ENCODE measurements at regions not wholly inside any gene's neighbourhood (a gene's known extent, or its start where the extent isn't known, plus 50 kb on each side); places are given as distances from the start of the nearest gene placed in this dataset.
"Not testable (repeated sequence)": the region's sequence is repeated elsewhere in the genome, so short reads cannot be mapped to it uniquely, and the experiment has no call there.

- no peak for DNase-seq
These were observed 118.9 kb upstream of the CAB39 start for GRCh38 chr2:230593765-230594164.

- DNase-seq: no peak
These were observed 118.3 kb upstream of the CAB39 start for GRCh38 chr2:230594286-230594840.

- DNase-seq: no peak
These were observed 112.8 kb upstream of the CAB39 start for GRCh38 chr2:230599853-230600252.

GRCh38 chr2:230600285-230600684 is 112.4 kb upstream of the CAB39 start:
- DNase-seq: no peak

GRCh38 chr2:230600881-230601280 is 111.8 kb upstream of the CAB39 start:
- DNase-seq: no peak

- no peak for DNase-seq
These were observed 111.1 kb upstream of the CAB39 start for GRCh38 chr2:230601510-230601909.

GRCh38 chr2:230602562-230603230 is 109.9 kb upstream of the CAB39 start:
- DNase-seq: peak; percentile 13

GRCh38 chr2:230603317-230603716 is 109.3 kb upstream of the CAB39 start:
- DNase-seq: not testable (repeated sequence)

- not testable (repeated sequence) for DNase-seq
These were observed 108.5 kb upstream of the CAB39 start for GRCh38 chr2:230604158-230604557.

- no peak for DNase-seq
These were observed 98.6 kb upstream of the CAB39 start for GRCh38 chr2:230614040-230614439.

- no peak for DNase-seq
These were observed 97.7 kb upstream of the CAB39 start for GRCh38 chr2:230614913-230615332.

- not testable (repeated sequence) for DNase-seq
These were observed 95.4 kb upstream of the CAB39 start for GRCh38 chr2:230617256-230617706.

- DNase-seq: no peak
These were observed 93.2 kb upstream of the CAB39 start for GRCh38 chr2:230619491-230619890.

GRCh38 chr2:230625220-230625619 is 87.4 kb upstream of the CAB39 start:
- not testable (repeated sequence) for DNase-seq

GRCh38 chr2:230627091-230627490 is 85.6 kb upstream of the CAB39 start:
- DNase-seq: not testable (repeated sequence)

- DNase-seq: peak; percentile 70
These were observed 84.6 kb upstream of the CAB39 start for GRCh38 chr2:230627806-230628724.

- no peak for DNase-seq
These were observed 81.2 kb upstream of the CAB39 start for GRCh38 chr2:230631470-230631869.

- DNase-seq: no peak
These were observed 78.5 kb upstream of the CAB39 start for GRCh38 chr2:230634146-230634545.

- DNase-seq: peak; percentile 49
These were observed 77.8 kb upstream of the CAB39 start for GRCh38 chr2:230634721-230635313.

GRCh38 chr2:230636684-230637271 is 75.9 kb upstream of the CAB39 start:
- no peak for DNase-seq

GRCh38 chr2:230637486-230637885 is 75.2 kb upstream of the CAB39 start:
- not testable (repeated sequence) for DNase-seq

- no peak for DNase-seq
These were observed 72.1 kb upstream of the CAB39 start for GRCh38 chr2:230640540-230641011.

- no peak for DNase-seq
These were observed 69.7 kb upstream of the CAB39 start for GRCh38 chr2:230642966-230643365.

All from DMS53 (cell line).